A673 (cell line): ENCODE measurements at regions not wholly inside any gene's neighbourhood (a gene's known extent, or its start where the extent isn't known, plus 50 kb on each side); places are given as distances from the start of the nearest gene placed in this dataset.

Source experiments
- BruUV-seq: library from RNA; stranded (reverse); fragments of 400-500 nt; replicated peaks from 2 replicates; lab custom pipeline; 2021; lab: Mats Ljungman, UMichigan
- CTCF ChIA-PET: fragments of 300-600 bp; sonication (Branson Sonifier 250); formaldehyde crosslinking; loops from one replicate; lab custom pipeline; 2022; ENCODE audit warnings: antibody characterized with exemption; lab: Charles Lee
- POLR2A ChIA-PET: fragments of 300-600 bp; sonication (Branson Sonifier 250); formaldehyde crosslinking; loops from one replicate; lab custom pipeline; 2022; ENCODE audit warnings: antibody characterized with exemption; ENCODE audit not compliant: low non-redundant PET; lab: Charles Lee
- DNase-seq: peaks from one replicate; pipeline ENCODE4 v3.0.0-alpha.2; 2015; ENCODE audit warnings: low spot score
- H3K27ac ChIP-seq: fragments of 200-600 bp; sonication (generic); 2 replicates; pipeline ENCODE4 v1.5.1; 2016; ENCODE audit warnings: mixed run types, low read depth, mild to moderate bottlenecking, mixed read lengths, antibody characterized with exemption, low read length; ENCODE audit not compliant: poor library complexity, severe bottlenecking
- H3K27me3 ChIP-seq: fragments of 200-600 bp; sonication (generic); replicated peaks from 2 replicates; pipeline ENCODE4 v1.6.1; 2017; ENCODE audit warnings: mixed run types, low read depth, mild to moderate bottlenecking, mixed read lengths, antibody characterized with exemption, low read length; ENCODE audit not compliant: insufficient read depth, poor library complexity
- H3K36me3 ChIP-seq: fragments of 200-600 bp; sonication (generic); 2 replicates; pipeline ENCODE4 v1.6.1; 2016; ENCODE audit warnings: mixed run types, mild to moderate bottlenecking, mixed read lengths, antibody characterized with exemption, low read length; ENCODE audit not compliant: insufficient read depth, poor library complexity, severe bottlenecking
- H3K4me1 ChIP-seq: fragments of 200-600 bp; sonication (generic); 2 replicates; pipeline ENCODE4 v1.6.1; 2017; ENCODE audit warnings: mixed run types, mild to moderate bottlenecking, mixed read lengths, antibody characterized with exemption, low read length; ENCODE audit not compliant: insufficient read depth, poor library complexity, severe bottlenecking
- H3K4me3 ChIP-seq: fragments of 200-600 bp; sonication (generic); 2 replicates; pipeline ENCODE4 v1.5.1; 2016; ENCODE audit warnings: low read depth, mixed run types, mild to moderate bottlenecking, mixed read lengths, low read length; ENCODE audit not compliant: poor library complexity, severe bottlenecking
- H3K9me3 ChIP-seq: fragments of 200-600 bp; sonication (generic); 2 replicates; pipeline ENCODE4 v1.6.1; 2016; ENCODE audit warnings: mixed run types, low read depth, mild to moderate bottlenecking, mixed read lengths, antibody characterized with exemption, low read length; ENCODE audit not compliant: poor library complexity, severe bottlenecking
- EZH2 ChIP-seq: fragments of 200-600 bp; sonication (generic); IDR thresholded peaks from 2 replicates; pipeline ENCODE4 v1.6.1; 2017; ENCODE audit warnings: borderline replicate concordance, low read depth, mild to moderate bottlenecking, mixed read lengths, antibody characterized with exemption, low read length; ENCODE audit not compliant: poor library complexity, severe bottlenecking
- intact Hi-C: fragments of 100-400 bp; cut with micrococcal nuclease; formaldehyde crosslinking; loops from one replicate; pipeline ENCODE4 v1.10.0; 2022; ENCODE audit not compliant: unreplicated experiment
- TF ChIP-seq, protein P1 (sequence below): fragments of 300-800, 200-600 bp; sonication (generic); conservative IDR thresholded peaks from 2 replicates; pipeline ENCODE4 v1.5.1; 2017; ENCODE audit warnings: low read depth, mild to moderate bottlenecking, antibody characterized with exemption, low read length, moderate library complexity, mixed read lengths

DNA sequence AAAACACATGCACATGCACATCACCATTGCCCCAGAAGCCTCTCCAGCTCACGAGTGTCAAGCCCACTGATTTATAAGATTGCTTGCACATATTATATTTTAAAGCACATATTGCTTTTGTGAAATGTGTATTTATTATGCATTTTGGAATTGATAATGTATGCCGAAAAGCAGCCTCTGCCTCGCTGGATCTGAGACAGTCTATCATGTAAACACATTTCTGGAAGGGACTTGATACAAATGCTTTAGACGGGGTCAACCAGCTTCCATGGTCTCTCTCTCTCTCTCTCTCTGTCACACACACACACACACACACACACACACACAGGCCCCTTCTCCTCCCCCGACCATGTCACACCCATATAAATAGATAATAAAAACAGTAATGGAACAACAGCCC lies 203.8 kb downstream of the TUBA3C start:
- POLR2A ChIA-PET = no interaction called here
- H3K9me3 ChIP-seq = no peaks in the 10 kb centered on the region

GRCh38 chr13:18971576-18972219 lies 209.9 kb downstream of the TUBA3C start:
- no TSS peak for BruUV-seq
- CTCF ChIA-PET = no interaction called here
- Histone ChIP-seq H3K36me3 (no peaks in the 10 kb centered on the region), H3K4me1 (no peaks in the 10 kb centered on the region), H3K27ac (no peak overlapping the region), H3K4me3 (no peak overlapping the region), H3K9me3 (no peaks in the 10 kb centered on the region), H3K27me3 (no peaks in the 10 kb centered on the region)
- POLR2A ChIA-PET = no interaction called here
- TF ChIP-seq, protein P1, sequence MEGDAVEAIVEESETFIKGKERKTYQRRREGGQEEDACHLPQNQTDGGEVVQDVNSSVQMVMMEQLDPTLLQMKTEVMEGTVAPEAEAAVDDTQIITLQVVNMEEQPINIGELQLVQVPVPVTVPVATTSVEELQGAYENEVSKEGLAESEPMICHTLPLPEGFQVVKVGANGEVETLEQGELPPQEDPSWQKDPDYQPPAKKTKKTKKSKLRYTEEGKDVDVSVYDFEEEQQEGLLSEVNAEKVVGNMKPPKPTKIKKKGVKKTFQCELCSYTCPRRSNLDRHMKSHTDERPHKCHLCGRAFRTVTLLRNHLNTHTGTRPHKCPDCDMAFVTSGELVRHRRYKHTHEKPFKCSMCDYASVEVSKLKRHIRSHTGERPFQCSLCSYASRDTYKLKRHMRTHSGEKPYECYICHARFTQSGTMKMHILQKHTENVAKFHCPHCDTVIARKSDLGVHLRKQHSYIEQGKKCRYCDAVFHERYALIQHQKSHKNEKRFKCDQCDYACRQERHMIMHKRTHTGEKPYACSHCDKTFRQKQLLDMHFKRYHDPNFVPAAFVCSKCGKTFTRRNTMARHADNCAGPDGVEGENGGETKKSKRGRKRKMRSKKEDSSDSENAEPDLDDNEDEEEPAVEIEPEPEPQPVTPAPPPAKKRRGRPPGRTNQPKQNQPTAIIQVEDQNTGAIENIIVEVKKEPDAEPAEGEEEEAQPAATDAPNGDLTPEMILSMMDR = no peak
- TF ChIP-seq EZH2 = no peak
- intact Hi-C loops = no loop called here
- no peak for DNase-seq

More for the DNA sequence above, 203.8 kb downstream of the TUBA3C start:
- no peak for DNase-seq
- Histone ChIP-seq H3K36me3 (no peaks in the 10 kb centered on the region), H3K4me1 (peaks cover 30% of the 10 kb centered on the region), H3K27me3 (no peaks in the 10 kb centered on the region), H3K4me3 (no peak overlapping the region), H3K27ac (peak overlapping the region; percentile 51)
- BruUV-seq = no TSS peak
- intact Hi-C loops = no loop called here
- CTCF ChIA-PET = no interaction called here
- no peak for TF ChIP-seq EZH2
- TF ChIP-seq, protein P1 = no peak

- no TSS peak for BruUV-seq
- Histone ChIP-seq H3K27ac (no peak overlapping the region), H3K4me1 (no peaks in the 10 kb centered on the region), H3K36me3 (no peaks in the 10 kb centered on the region), H3K4me3 (no peak overlapping the region), H3K27me3 (no peaks in the 10 kb centered on the region), H3K9me3 (no peaks in the 10 kb centered on the region)
- TF ChIP-seq EZH2 = no peak
- TF ChIP-seq, protein P1 = no peak
- CTCF ChIA-PET = no interaction called here
- POLR2A ChIA-PET = no interaction called here
- no peak for DNase-seq
- intact Hi-C loops = no loop called here
Observed at GRCh38 chr13:18965347-18965855, 216.2 kb downstream of the TUBA3C start.
